ENCODE measurements at regions not wholly inside any gene's neighbourhood (a gene's known extent, or its start where the extent isn't known, plus 50 kb on each side); places are given as distances from the start of the nearest gene placed in this dataset.

DNA sequence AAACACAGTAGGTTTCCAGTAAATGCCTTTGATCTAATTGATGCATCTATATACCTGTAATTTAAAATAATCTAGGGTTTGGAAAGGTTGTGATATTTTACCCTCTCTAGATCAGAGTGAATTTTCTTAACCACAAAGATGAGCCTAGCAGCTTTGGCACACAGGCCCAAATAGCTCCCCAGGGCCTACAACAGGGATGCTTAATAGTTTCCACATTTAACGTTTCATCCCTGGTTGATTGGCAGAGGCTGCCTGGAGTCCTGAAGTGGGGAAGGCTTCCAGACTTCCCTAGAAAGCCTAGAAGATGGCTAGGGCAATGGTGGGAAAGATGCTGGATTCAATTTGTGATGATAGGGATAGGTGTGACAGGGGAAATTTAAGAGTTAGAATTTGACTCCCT is 206.6 kb downstream of the NSG2 start (continued):
- TF ChIP-seq BRCA1 (IDR thresholded peaks at IDR 0.05; ENCODE audit: low read depth, low read length), result no peak
